Activated CD8-positive, alpha-beta T cell treated with anti-CD3 and anti-CD28 coated beads for 36 hours (primary cell): ENCODE measurements at regions not wholly inside any gene's neighbourhood (a gene's known extent, or its start where the extent isn't known, plus 50 kb on each side); places are given as distances from the start of the nearest gene placed in this dataset.

ENCODE experiments used
- ATAC-seq: fragments of 200-7000 bp; cut with Tn5 transposase; one replicate; pipeline ENCODE4 v1.10.0; 2021; ENCODE audit warnings: mild to moderate bottlenecking, moderate library complexity
- CTCF ChIA-PET: fragments of 350-600 bp; sonication (Branson Sonifier 250); formaldehyde crosslinking; loops from one replicate; lab custom pipeline; 2021; ENCODE audit warnings: antibody characterized with exemption; lab: Charles Lee
- POLR2A ChIA-PET: fragments of 350-600 bp; sonication (Branson Sonifier 250); formaldehyde crosslinking; loops from one replicate; lab custom pipeline; 2021; ENCODE audit warnings: antibody characterized with exemption; lab: Charles Lee
- DNase-seq: peaks from one replicate; pipeline ENCODE4 v3.0.0-alpha.2; 2020
- H3K27ac Mint-ChIP-seq: one replicate; pipeline ENCODE4 v1.8.0; 2021; ENCODE audit warnings: mild to moderate bottlenecking, mixed read lengths
- H3K27me3 Mint-ChIP-seq: one replicate; pipeline ENCODE4 v1.8.0; 2021; ENCODE audit warnings: mixed read lengths
- H3K36me3 Mint-ChIP-seq: one replicate; pipeline ENCODE4 v1.8.0; 2021; ENCODE audit warnings: low read depth, mixed read lengths
- H3K4me1 Mint-ChIP-seq: one replicate; pipeline ENCODE4 v1.8.0; 2021; ENCODE audit warnings: low read depth, mixed read lengths
- H3K4me3 Mint-ChIP-seq: one replicate; pipeline ENCODE4 v1.8.0; 2021; ENCODE audit warnings: mild to moderate bottlenecking, moderate library complexity, mixed read lengths
- H3K9me3 Mint-ChIP-seq: one replicate; pipeline ENCODE4 v1.8.0; 2021; ENCODE audit warnings: mixed read lengths
- CTCF ChIP-seq: fragments of 200-600 bp; IDR thresholded peaks from one replicate; pipeline ENCODE4 v1.8.0; 2022; ENCODE audit warnings: antibody characterized with exemption, mild to moderate bottlenecking
- intact Hi-C: fragments of 100-400 bp; cut with micrococcal nuclease; formaldehyde crosslinking; loops from one replicate; pipeline ENCODE4 v1.10.0; 2022

- CTCF ChIA-PET: no interaction called here
- no peak for ATAC-seq
- peaks cover 39% of the 10 kb centered on the region for H3K4me1 Mint-ChIP-seq
- no peak for TF ChIP-seq CTCF
- POLR2A ChIA-PET: interaction anchor here (1.5 kb wide), 1 partner anchor 19 kb away, joined by 4 read pairs; no protein-coding TSS in a partner anchor
- H3K4me3 Mint-ChIP-seq: no peak overlapping the region
- H3K27ac Mint-ChIP-seq: no peak overlapping the region
- no peak for DNase-seq
- H3K9me3 Mint-ChIP-seq: peaks cover 3% of the 10 kb centered on the region
- no peaks in the 10 kb centered on the region for H3K27me3 Mint-ChIP-seq
- no peaks in the 10 kb centered on the region for H3K36me3 Mint-ChIP-seq
- intact Hi-C loops: no loop called here
These were observed 208.5 kb downstream of the PTEN start for GRCh38 chr10:88071879-88072278.

- peaks cover 24% of the 10 kb centered on the region for H3K4me1 Mint-ChIP-seq
- H3K4me3 Mint-ChIP-seq: no peak overlapping the region
- no peak overlapping the region for H3K27ac Mint-ChIP-seq
- no peak for TF ChIP-seq CTCF
- intact Hi-C loops: no loop called here
- H3K9me3 Mint-ChIP-seq: no peaks in the 10 kb centered on the region
- ChIA-PET POLR2A (interaction anchor here (1.0 kb wide), 1 partner anchor 18 kb away, joined by 4 read pairs; no protein-coding TSS in a partner anchor), CTCF (interaction anchor here (1.2 kb wide), 1 partner anchor 9 kb away, joined by 4 read pairs; no protein-coding TSS in a partner anchor)
- DNase-seq (no peak), ATAC-seq (no peak)
- H3K36me3 Mint-ChIP-seq: no peaks in the 10 kb centered on the region
- H3K27me3 Mint-ChIP-seq: no peaks in the 10 kb centered on the region
These were observed 210.3 kb downstream of the PTEN start for GRCh38 chr10:88073682-88074081.

GRCh38 chr10:88074971-88075370 is 211.5 kb downstream of the PTEN start:
- DNase-seq (no peak), ATAC-seq (no peak)
- Mint-ChIP-seq H3K27me3 (no peaks in the 10 kb centered on the region), H3K9me3 (no peaks in the 10 kb centered on the region), H3K4me1 (peaks cover 15% of the 10 kb centered on the region), H3K4me3 (no peak overlapping the region), H3K27ac (no peak overlapping the region), H3K36me3 (no peaks in the 10 kb centered on the region)
- TF ChIP-seq CTCF: no peak
- intact Hi-C loops: no loop called here
- ChIA-PET CTCF (interaction anchor here (1.1 kb wide), 1 partner anchor 16 kb away, joined by 3 read pairs; no protein-coding TSS in a partner anchor), POLR2A (no interaction called here)

- Mint-ChIP-seq H3K4me3 (no peak overlapping the region), H3K36me3 (no peaks in the 10 kb centered on the region), H3K27me3 (peaks cover 3% of the 10 kb centered on the region), H3K9me3 (no peaks in the 10 kb centered on the region), H3K27ac (no peak overlapping the region), H3K4me1 (peaks cover 15% of the 10 kb centered on the region)
- CTCF ChIA-PET: interaction anchor here (1.3 to 1.4 kb wide), 3 partner anchors 8 to 38 kb away, joined by 3 read pairs; no protein-coding TSS in a partner anchor
- TF ChIP-seq CTCF: no peak
- intact Hi-C loops: no loop called here
- POLR2A ChIA-PET: no interaction called here
- ATAC-seq: no peak
- DNase-seq: no peak
These were observed 212.8 kb downstream of the PTEN start for GRCh38 chr10:88076027-88076880.

DNA sequence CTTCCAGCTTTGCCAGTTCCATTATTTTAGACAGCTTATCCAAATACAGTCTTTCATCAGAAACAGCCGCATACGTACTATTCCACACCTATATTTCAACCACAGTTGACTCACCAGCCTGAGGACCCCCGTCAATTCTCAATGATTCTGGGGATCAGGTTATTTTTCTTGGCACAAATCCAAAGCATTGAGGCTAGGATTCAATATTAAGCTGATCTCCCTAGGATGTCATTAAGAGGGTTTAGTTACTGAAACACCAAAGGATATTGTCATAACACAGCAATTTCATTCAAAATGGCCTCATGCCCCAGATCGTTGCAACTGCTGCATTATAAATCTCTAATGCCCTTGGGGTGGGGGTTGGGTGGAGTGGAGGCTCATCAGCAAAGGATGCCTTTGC is 214.6 kb downstream of the PTEN start:
- TF ChIP-seq CTCF: no peak
- peaks cover 3% of the 10 kb centered on the region for H3K27me3 Mint-ChIP-seq
- DNase-seq (no peak), ATAC-seq (no peak)
- H3K36me3 Mint-ChIP-seq: no peaks in the 10 kb centered on the region
- peaks cover 13% of the 10 kb centered on the region for H3K4me1 Mint-ChIP-seq
- ChIA-PET POLR2A (no interaction called here), CTCF (interaction anchor here (1.3 kb wide), 1 partner anchor 10 kb away, joined by 3 read pairs; no protein-coding TSS in a partner anchor)
- no peak overlapping the region for H3K27ac Mint-ChIP-seq
- no peak overlapping the region for H3K4me3 Mint-ChIP-seq
- intact Hi-C loops: no loop called here
- no peaks in the 10 kb centered on the region for H3K9me3 Mint-ChIP-seq
